Muscle of leg (tissue), 3 donors: ENCODE measurements at regions not wholly inside any gene's neighbourhood (a gene's known extent, or its start where the extent isn't known, plus 50 kb on each side); places are given as distances from the start of the nearest gene placed in this dataset.
"Not testable (repeated sequence)": the region's sequence is repeated elsewhere in the genome, so short reads cannot be mapped to it uniquely, and the experiment has no call there.

ENCODE experiments used
- DNase-seq: peaks from one replicate; pipeline ENCODE4 v3.0.0; 2013
- H3K27ac ChIP-seq: one replicate; pipeline ENCODE4 v1.5.1; 2013; ENCODE audit warnings: mild to moderate bottlenecking, low read length, control low read depth
- H3K27me3 ChIP-seq: one replicate; pipeline ENCODE4 v1.6.1; 2013; ENCODE audit warnings: low read length; ENCODE audit not compliant: control insufficient read depth, insufficient read depth
- H3K36me3 ChIP-seq: one replicate; pipeline ENCODE4 v1.6.1; 2013; ENCODE audit warnings: low read length; ENCODE audit not compliant: control insufficient read depth, insufficient read depth
- H3K4me1 ChIP-seq: one replicate; pipeline ENCODE4 v1.6.1; 2013; ENCODE audit warnings: low read length; ENCODE audit not compliant: control insufficient read depth, insufficient read depth
- H3K4me3 ChIP-seq: one replicate; pipeline ENCODE4 v1.5.1; 2013; ENCODE audit warnings: low read length, control low read depth
- H3K9me3 ChIP-seq: replicated peaks from 2 replicates; pipeline ENCODE4 v1.6.1; 2013; ENCODE audit warnings: low read depth, low read length; ENCODE audit not compliant: control insufficient read depth
- WGBS: methylation state at CpG from one replicate; pipeline ENCODE4 v1.1.5; 2013; ENCODE audit warnings: missing lambda C conversion rate; ENCODE audit not compliant: insufficient coverage; 5-methylcytosine and 5-hydroxymethylcytosine counted together

DNA sequence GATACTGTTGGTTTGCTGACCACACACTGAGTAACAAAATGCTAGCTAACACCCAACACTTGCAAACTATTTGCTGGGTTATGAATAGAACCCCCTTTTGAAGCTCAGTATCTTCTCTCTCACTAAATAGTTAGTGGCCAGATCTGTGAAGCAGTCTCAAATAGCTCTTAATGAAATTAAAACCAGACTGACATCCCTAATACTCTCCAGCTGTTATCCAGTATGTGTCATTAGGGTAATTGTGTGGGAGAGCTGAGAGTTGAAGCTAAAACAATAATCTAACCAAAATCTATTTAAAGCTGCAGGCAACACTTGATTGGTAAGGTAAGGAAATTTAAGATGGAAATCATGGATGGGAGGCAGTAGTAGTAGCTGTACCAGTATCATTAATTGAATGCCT, 110.4 kb upstream of the RORA start:
- Histone ChIP-seq H3K4me1 (no peaks in the 10 kb centered on the region), H3K4me3 (no peak overlapping the region), H3K27me3 (no peaks in the 10 kb centered on the region), H3K36me3 (no peaks in the 10 kb centered on the region), H3K27ac (no peak overlapping the region), H3K9me3 (peaks cover 2% of the 10 kb centered on the region)
- DNase-seq: no peak

- 67% methylated on average over 7 of the region's 8 CpGs for WGBS
- H3K27ac ChIP-seq: no peak overlapping the region
Measured at GRCh38 chr15:61337541-61337940, 108.4 kb upstream of the RORA start.

DNA sequence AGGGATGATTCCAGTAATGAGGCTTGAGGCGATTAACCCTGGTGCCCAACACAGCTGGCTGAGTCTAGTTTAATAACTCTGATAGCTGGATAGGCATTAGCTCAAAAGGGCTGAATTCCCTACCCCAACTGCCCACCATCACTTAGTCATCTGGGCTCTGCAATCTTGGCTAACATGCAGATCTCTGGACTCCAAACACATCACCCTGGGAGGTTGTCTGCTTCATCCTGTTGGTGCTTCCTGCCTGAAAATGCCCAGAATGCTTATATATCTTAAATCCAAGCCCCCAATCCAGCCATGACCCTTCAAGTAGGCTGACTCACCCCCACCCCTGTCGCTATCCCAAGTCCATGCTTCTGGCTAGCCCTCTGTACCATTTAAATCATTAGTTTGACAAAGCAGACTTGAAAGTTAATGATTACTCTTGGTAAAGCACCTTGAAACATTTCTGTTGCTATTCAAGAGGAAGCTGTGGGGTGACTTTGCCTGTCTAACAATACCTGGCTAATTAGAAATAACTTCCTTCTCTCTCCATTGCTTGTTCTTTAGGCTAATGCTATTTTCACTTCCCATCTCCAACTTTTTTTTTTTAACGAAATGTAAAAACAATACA, 107.0 kb upstream of the RORA start:
- H3K36me3 ChIP-seq: no peaks in the 10 kb centered on the region
- DNase-seq: no peak

More at GRCh38 chr15:61337541-61337940, 108.4 kb upstream of the RORA start:
- peaks cover 2% of the 10 kb centered on the region for H3K9me3 ChIP-seq
- DNase-seq: no peak
- H3K36me3 ChIP-seq: no peaks in the 10 kb centered on the region
- no peaks in the 10 kb centered on the region for H3K27me3 ChIP-seq
- no peak overlapping the region for H3K4me3 ChIP-seq
- H3K4me1 ChIP-seq: no peaks in the 10 kb centered on the region

DNA sequence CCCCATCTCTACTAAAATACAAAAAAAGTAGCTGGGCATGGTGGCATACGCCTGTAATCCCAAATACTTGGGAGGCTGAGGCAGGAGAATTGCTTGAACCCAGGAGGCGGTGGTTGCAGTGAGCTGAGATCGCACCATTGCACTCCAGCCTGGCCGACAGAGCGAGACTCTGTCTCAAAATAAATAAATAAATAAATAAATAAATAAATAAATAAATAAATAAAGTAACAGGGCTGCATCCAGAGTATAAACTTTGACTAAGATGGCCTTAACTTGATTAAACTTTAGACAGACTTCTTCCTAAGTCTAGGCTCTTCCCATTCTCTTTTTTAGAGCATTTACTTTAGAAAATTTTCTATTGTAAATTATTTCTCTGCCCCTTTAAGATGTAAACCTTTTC, 105.6 kb upstream of the RORA start:
- DNase-seq, H3K4me1 ChIP-seq, H3K9me3 ChIP-seq, H3K27me3 ChIP-seq, H3K4me3 ChIP-seq, H3K27ac ChIP-seq, H3K36me3 ChIP-seq: not testable (repeated sequence)
- WGBS: no CpG with 5 or more reads among the region's 5 CpGs

More for the DNA sequence above, 107.0 kb upstream of the RORA start:
- no CpG with 5 or more reads among the region's 3 CpGs for WGBS
- H3K9me3 ChIP-seq: peaks cover 2% of the 10 kb centered on the region
- H3K4me3 ChIP-seq: no peak overlapping the region
- H3K27ac ChIP-seq: no peak overlapping the region
- H3K27me3 ChIP-seq: no peaks in the 10 kb centered on the region
- H3K4me1 ChIP-seq: no peaks in the 10 kb centered on the region

- no peak for DNase-seq
Measured at GRCh38 chr15:61331019-61331418, 101.9 kb upstream of the RORA start.

DNA sequence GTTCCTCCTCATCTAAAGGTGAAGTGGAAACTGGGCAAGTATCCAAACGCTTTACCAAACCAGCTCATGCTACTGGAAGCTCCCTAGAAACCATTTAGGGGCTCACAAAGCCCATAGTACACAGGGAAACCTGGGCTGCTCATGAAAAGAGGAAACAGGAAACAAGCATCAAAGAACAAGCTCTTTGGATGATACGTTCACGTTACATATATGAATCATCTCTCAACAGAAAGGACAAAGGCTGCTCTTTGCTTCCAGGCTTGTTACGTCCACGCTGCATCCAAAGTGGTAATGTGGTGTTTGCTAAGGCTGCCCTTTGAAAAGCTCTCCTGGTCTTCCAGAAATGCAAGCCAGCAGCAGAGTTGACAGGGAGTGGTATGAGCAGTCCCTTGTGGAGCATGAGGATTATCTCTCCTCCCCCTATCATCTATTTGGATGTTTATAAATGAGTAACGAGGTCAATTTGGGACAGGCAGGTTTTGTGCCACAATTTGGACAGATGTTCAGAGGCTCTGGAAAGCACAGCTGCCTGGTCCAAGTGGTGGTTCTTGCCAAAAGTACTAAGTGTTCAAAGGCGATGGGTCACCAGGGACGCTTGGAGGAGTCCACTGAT, 98.0 kb upstream of the RORA start:
- peak; percentile 1 for DNase-seq
- Histone ChIP-seq H3K4me3 (no peak overlapping the region), H3K36me3 (no peaks in the 10 kb centered on the region), H3K27me3 (no peaks in the 10 kb centered on the region), H3K27ac (no peak overlapping the region), H3K9me3 (peaks cover 3% of the 10 kb centered on the region), H3K4me1 (no peaks in the 10 kb centered on the region)
- WGBS: 100% methylated on average over 1 of the region's 8 CpGs

More at GRCh38 chr15:61331019-61331418, 101.9 kb upstream of the RORA start:
- Histone ChIP-seq H3K27ac (no peak overlapping the region), H3K4me1 (no peaks in the 10 kb centered on the region), H3K27me3 (no peaks in the 10 kb centered on the region), H3K36me3 (no peaks in the 10 kb centered on the region), H3K9me3 (peaks cover 2% of the 10 kb centered on the region), H3K4me3 (no peak overlapping the region)
- no CpG with 5 or more reads among the region's 3 CpGs for WGBS

GRCh38 chr15:61319892-61320291, 90.8 kb upstream of the RORA start:
- Histone ChIP-seq H3K27ac (no peak overlapping the region), H3K27me3 (peaks cover 2% of the 10 kb centered on the region), H3K9me3 (peaks cover 3% of the 10 kb centered on the region), H3K4me3 (no peak overlapping the region), H3K4me1 (no peaks in the 10 kb centered on the region), H3K36me3 (no peaks in the 10 kb centered on the region)
- 86% methylated on average over 1 of the region's 2 CpGs for WGBS
- no peak for DNase-seq

GRCh38 chr15:61318802-61319525, 89.9 kb upstream of the RORA start:
- no CpG with 5 or more reads among the region's 7 CpGs for WGBS
- H3K27ac ChIP-seq: no peak overlapping the region
- no peaks in the 10 kb centered on the region for H3K36me3 ChIP-seq
- H3K27me3 ChIP-seq: peaks cover 2% of the 10 kb centered on the region
- H3K9me3 ChIP-seq: no peaks in the 10 kb centered on the region
- no peaks in the 10 kb centered on the region for H3K4me1 ChIP-seq
- H3K4me3 ChIP-seq: no peak overlapping the region
- DNase-seq: peak; percentile 13

GRCh38 chr15:61318301-61318700, 89.2 kb upstream of the RORA start:
- 70% methylated on average over 4 of the region's 6 CpGs for WGBS
- Histone ChIP-seq H3K4me3 (no peak overlapping the region), H3K9me3 (no peaks in the 10 kb centered on the region), H3K27me3 (peaks cover 2% of the 10 kb centered on the region), H3K27ac (no peak overlapping the region), H3K4me1 (no peaks in the 10 kb centered on the region), H3K36me3 (no peaks in the 10 kb centered on the region)
- DNase-seq: no peak

DNA sequence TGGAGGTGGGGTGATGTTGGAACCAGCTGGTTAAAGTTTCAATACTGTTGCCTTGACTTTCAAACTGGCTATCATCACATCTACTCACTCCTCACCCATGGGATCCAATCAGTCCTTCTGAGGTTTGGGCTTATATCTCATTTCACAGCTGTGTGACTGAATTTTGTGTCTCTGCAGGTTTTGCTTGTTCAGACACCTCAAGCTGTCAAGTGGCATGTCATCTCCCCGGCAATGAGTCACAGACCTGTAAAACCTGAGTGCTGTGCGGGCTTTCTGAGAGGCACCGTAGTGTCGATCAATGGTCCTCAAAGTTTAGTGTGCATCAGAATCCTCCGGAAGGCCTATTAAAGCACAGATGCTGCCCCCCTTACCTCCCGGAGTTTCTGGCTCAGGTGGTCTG, 86.4 kb upstream of the RORA start:
- 87% methylated on average over 5 of the region's 6 CpGs for WGBS
- no peak for DNase-seq
- peaks cover 11% of the 10 kb centered on the region for H3K27me3 ChIP-seq

More for the DNA sequence above, 86.4 kb upstream of the RORA start:
- Histone ChIP-seq H3K36me3 (no peaks in the 10 kb centered on the region), H3K4me1 (no peaks in the 10 kb centered on the region), H3K9me3 (no peaks in the 10 kb centered on the region), H3K27ac (no peak overlapping the region), H3K4me3 (no peak overlapping the region)
